DND-41 (cell line): ENCODE measurements at regions not wholly inside any gene's neighbourhood (a gene's known extent, or its start where the extent isn't known, plus 50 kb on each side); places are given as distances from the start of the nearest gene placed in this dataset.

ENCODE experiments used
- CTCF ChIP-seq: IDR thresholded peaks from 2 replicates; pipeline ENCODE4 v1.5.1; 2012; ENCODE audit warnings: borderline replicate concordance, low read length, moderate library complexity, mild to moderate bottlenecking; ENCODE audit not compliant: poor library complexity, severe bottlenecking; ENCODE audit errors: extremely low read depth
- EZH2 ChIP-seq: IDR thresholded peaks from 3 replicates; pipeline ENCODE4 v1.6.1; 2012; ENCODE audit warnings: borderline replicate concordance, low read depth, mild to moderate bottlenecking, moderate library complexity, low read length, inconsistent platforms; ENCODE audit not compliant: severe bottlenecking

GRCh38 chr4:123520325-123520724 is 123.7 kb downstream of the SPRY1 start:
- TF ChIP-seq CTCF = no peak
- TF ChIP-seq EZH2 = no peak
